ENCODE measurements at regions not wholly inside any gene's neighbourhood (a gene's known extent, or its start where the extent isn't known, plus 50 kb on each side); places are given as distances from the start of the nearest gene placed in this dataset.

GRCh38 chr3:168625477-168625876, 529.8 kb upstream of the GOLIM4 start:
- Histone ChIP-seq H3K27ac (ENCODE audit: low read depth in 1 of 2, low read length in 1 of 2) (no peak overlapping the region), H3K9me3 (ENCODE audit: control insufficient read depth in 2 of 2, insufficient read depth in 1 of 2, low read length in 1 of 2) (no peaks in the 10 kb centered on the region), H3K36me3 (ENCODE audit: control insufficient read depth in 2 of 2, insufficient read depth in 2 of 2, low read length in 1 of 2) (no peaks in the 10 kb centered on the region), H3K4me1 (ENCODE audit: control insufficient read depth in 2 of 2, insufficient read depth in 2 of 2, low read length in 2 of 2) (no peaks in the 10 kb centered on the region), H3K27me3 (ENCODE audit: control insufficient read depth in 2 of 2, insufficient read depth in 1 of 2, low read length in 1 of 2) (no peaks in the 10 kb centered on the region), H3K4me3 (ENCODE audit: low read length in 2 of 2) (no peak overlapping the region)
- DNase-seq (ENCODE audit: low read depth in 6 of 9, low spot score in 9 of 9), result no peak

GRCh38 chr3:168624892-168625448, 529.2 kb upstream of the GOLIM4 start:
- no peak for DNase-seq (ENCODE audit: low read depth in 6 of 9, low spot score in 9 of 9)
- no peaks in the 10 kb centered on the region for H3K9me3 ChIP-seq (ENCODE audit: control insufficient read depth in 2 of 2, insufficient read depth in 1 of 2, low read length in 1 of 2)
- H3K4me3 ChIP-seq (ENCODE audit: low read length in 2 of 2), result no peak overlapping the region
- no peaks in the 10 kb centered on the region for H3K36me3 ChIP-seq (ENCODE audit: control insufficient read depth in 2 of 2, insufficient read depth in 2 of 2, low read length in 1 of 2)
- H3K4me1 ChIP-seq (ENCODE audit: control insufficient read depth in 2 of 2, insufficient read depth in 2 of 2, low read length in 2 of 2), result no peaks in the 10 kb centered on the region
- 97% methylated on average over 1 of the region's 1 CpG for WGBS
- no peak overlapping the region for H3K27ac ChIP-seq (ENCODE audit: low read depth in 1 of 2, low read length in 1 of 2)
- H3K27me3 ChIP-seq (ENCODE audit: control insufficient read depth in 2 of 2, insufficient read depth in 1 of 2, low read length in 1 of 2), result no peaks in the 10 kb centered on the region

GRCh38 chr3:168624195-168624594, 528.5 kb upstream of the GOLIM4 start:
- DNase-seq (ENCODE audit: low read depth in 6 of 9, low spot score in 9 of 9), result no peak
- H3K27ac ChIP-seq (ENCODE audit: low read depth in 1 of 2, low read length in 1 of 2), result no peak overlapping the region
- no peaks in the 10 kb centered on the region for H3K36me3 ChIP-seq (ENCODE audit: control insufficient read depth in 2 of 2, insufficient read depth in 2 of 2, low read length in 1 of 2)
- no peak overlapping the region for H3K4me3 ChIP-seq (ENCODE audit: low read length in 2 of 2)
- no peaks in the 10 kb centered on the region for H3K27me3 ChIP-seq (ENCODE audit: control insufficient read depth in 2 of 2, insufficient read depth in 1 of 2, low read length in 1 of 2)
- H3K9me3 ChIP-seq (ENCODE audit: control insufficient read depth in 2 of 2, insufficient read depth in 1 of 2, low read length in 1 of 2), result no peaks in the 10 kb centered on the region
- H3K4me1 ChIP-seq (ENCODE audit: control insufficient read depth in 2 of 2, insufficient read depth in 2 of 2, low read length in 2 of 2), result no peaks in the 10 kb centered on the region

GRCh38 chr3:168622795-168623194, 527.1 kb upstream of the GOLIM4 start:
- no peaks in the 10 kb centered on the region for H3K36me3 ChIP-seq (ENCODE audit: control insufficient read depth in 2 of 2, insufficient read depth in 2 of 2, low read length in 1 of 2)
- no peak overlapping the region for H3K27ac ChIP-seq (ENCODE audit: low read depth in 1 of 2, low read length in 1 of 2)
- H3K9me3 ChIP-seq (ENCODE audit: control insufficient read depth in 2 of 2, insufficient read depth in 1 of 2, low read length in 1 of 2), result no peaks in the 10 kb centered on the region
- H3K4me3 ChIP-seq (ENCODE audit: low read length in 2 of 2), result no peak overlapping the region
- DNase-seq (ENCODE audit: low read depth in 6 of 9, low spot score in 9 of 9), result no peak
- H3K4me1 ChIP-seq (ENCODE audit: control insufficient read depth in 2 of 2, insufficient read depth in 2 of 2, low read length in 2 of 2), result no peaks in the 10 kb centered on the region
- H3K27me3 ChIP-seq (ENCODE audit: control insufficient read depth in 2 of 2, insufficient read depth in 1 of 2, low read length in 1 of 2), result no peaks in the 10 kb centered on the region
- WGBS, result 95% methylated on average over 3 of the region's 3 CpGs

- WGBS, result 89% methylated on average over 5 of the region's 5 CpGs
- Histone ChIP-seq H3K4me1 (ENCODE audit: control insufficient read depth in 2 of 2, insufficient read depth in 2 of 2, low read length in 2 of 2) (no peaks in the 10 kb centered on the region), H3K27me3 (ENCODE audit: control insufficient read depth in 2 of 2, insufficient read depth in 1 of 2, low read length in 1 of 2) (no peaks in the 10 kb centered on the region), H3K9me3 (ENCODE audit: control insufficient read depth in 2 of 2, insufficient read depth in 1 of 2, low read length in 1 of 2) (no peaks in the 10 kb centered on the region), H3K27ac (ENCODE audit: low read depth in 1 of 2, low read length in 1 of 2) (no peak overlapping the region), H3K4me3 (ENCODE audit: low read length in 2 of 2) (no peak overlapping the region), H3K36me3 (ENCODE audit: control insufficient read depth in 2 of 2, insufficient read depth in 2 of 2, low read length in 1 of 2) (no peaks in the 10 kb centered on the region)
- DNase-seq (ENCODE audit: low read depth in 6 of 9, low spot score in 9 of 9), result peak in 1 of 9 donors; percentile 10
These were observed 525.1 kb upstream of the GOLIM4 start for GRCh38 chr3:168620854-168621253.

GRCh38 chr3:168618827-168619470, 523.2 kb upstream of the GOLIM4 start:
- H3K9me3 ChIP-seq (ENCODE audit: control insufficient read depth in 2 of 2, insufficient read depth in 1 of 2, low read length in 1 of 2), result no peaks in the 10 kb centered on the region
- H3K4me1 ChIP-seq (ENCODE audit: control insufficient read depth in 2 of 2, insufficient read depth in 2 of 2, low read length in 2 of 2), result no peaks in the 10 kb centered on the region
- H3K27ac ChIP-seq (ENCODE audit: low read depth in 1 of 2, low read length in 1 of 2), result no peak overlapping the region
- no peak overlapping the region for H3K4me3 ChIP-seq (ENCODE audit: low read length in 2 of 2)
- WGBS, result 65% methylated on average over 3 of the region's 3 CpGs
- no peaks in the 10 kb centered on the region for H3K36me3 ChIP-seq (ENCODE audit: control insufficient read depth in 2 of 2, insufficient read depth in 2 of 2, low read length in 1 of 2)
- no peak for DNase-seq (ENCODE audit: low read depth in 6 of 9, low spot score in 9 of 9)
- no peaks in the 10 kb centered on the region for H3K27me3 ChIP-seq (ENCODE audit: control insufficient read depth in 2 of 2, insufficient read depth in 1 of 2, low read length in 1 of 2)

GRCh38 chr3:168617658-168618057, 521.9 kb upstream of the GOLIM4 start:
- no peak for DNase-seq (ENCODE audit: low read depth in 6 of 9, low spot score in 9 of 9)
- no peaks in the 10 kb centered on the region for H3K27me3 ChIP-seq (ENCODE audit: control insufficient read depth in 2 of 2, insufficient read depth in 1 of 2, low read length in 1 of 2)

GRCh38 chr3:168616915-168617314, 521.2 kb upstream of the GOLIM4 start:
- 88% methylated on average over 3 of the region's 3 CpGs for WGBS
- H3K4me1 ChIP-seq (ENCODE audit: control insufficient read depth in 2 of 2, insufficient read depth in 2 of 2, low read length in 2 of 2), result no peaks in the 10 kb centered on the region
- no peak overlapping the region for H3K27ac ChIP-seq (ENCODE audit: low read depth in 1 of 2, low read length in 1 of 2)
- H3K4me3 ChIP-seq (ENCODE audit: low read length in 2 of 2), result no peak overlapping the region
- H3K27me3 ChIP-seq (ENCODE audit: control insufficient read depth in 2 of 2, insufficient read depth in 1 of 2, low read length in 1 of 2), result no peaks in the 10 kb centered on the region
- DNase-seq (ENCODE audit: low read depth in 6 of 9, low spot score in 9 of 9), result no peak
- H3K36me3 ChIP-seq (ENCODE audit: control insufficient read depth in 2 of 2, insufficient read depth in 2 of 2, low read length in 1 of 2), result no peaks in the 10 kb centered on the region
- H3K9me3 ChIP-seq (ENCODE audit: control insufficient read depth in 2 of 2, insufficient read depth in 1 of 2, low read length in 1 of 2), result no peaks in the 10 kb centered on the region

More at GRCh38 chr3:168617658-168618057, 521.9 kb upstream of the GOLIM4 start:
- Histone ChIP-seq H3K9me3 (ENCODE audit: control insufficient read depth in 2 of 2, insufficient read depth in 1 of 2, low read length in 1 of 2) (no peaks in the 10 kb centered on the region), H3K36me3 (ENCODE audit: control insufficient read depth in 2 of 2, insufficient read depth in 2 of 2, low read length in 1 of 2) (no peaks in the 10 kb centered on the region), H3K4me3 (ENCODE audit: low read length in 2 of 2) (no peak overlapping the region), H3K4me1 (ENCODE audit: control insufficient read depth in 2 of 2, insufficient read depth in 2 of 2, low read length in 2 of 2) (no peaks in the 10 kb centered on the region), H3K27ac (ENCODE audit: low read depth in 1 of 2, low read length in 1 of 2) (no peak overlapping the region)

GRCh38 chr3:168615493-168616020, 519.8 kb upstream of the GOLIM4 start:
- H3K9me3 ChIP-seq (ENCODE audit: control insufficient read depth in 2 of 2, insufficient read depth in 1 of 2, low read length in 1 of 2), result no peaks in the 10 kb centered on the region
- 86% methylated on average over 2 of the region's 2 CpGs for WGBS
- H3K27me3 ChIP-seq (ENCODE audit: control insufficient read depth in 2 of 2, insufficient read depth in 1 of 2, low read length in 1 of 2), result no peaks in the 10 kb centered on the region
- no peak for DNase-seq (ENCODE audit: low read depth in 6 of 9, low spot score in 9 of 9)
- H3K4me1 ChIP-seq (ENCODE audit: control insufficient read depth in 2 of 2, insufficient read depth in 2 of 2, low read length in 2 of 2), result no peaks in the 10 kb centered on the region
- H3K36me3 ChIP-seq (ENCODE audit: control insufficient read depth in 2 of 2, insufficient read depth in 2 of 2, low read length in 1 of 2), result no peaks in the 10 kb centered on the region
- no peak overlapping the region for H3K27ac ChIP-seq (ENCODE audit: low read depth in 1 of 2, low read length in 1 of 2)
- H3K4me3 ChIP-seq (ENCODE audit: low read length in 2 of 2), result no peak overlapping the region

Data from thymus (tissue), 11 donors.